GM18867 (cell line): ENCODE measurements at regions not wholly inside any gene's neighbourhood (a gene's known extent, or its start where the extent isn't known, plus 50 kb on each side); places are given as distances from the start of the nearest gene placed in this dataset.
"Not testable (repeated sequence)": the region's sequence is repeated elsewhere in the genome, so short reads cannot be mapped to it uniquely, and the experiment has no call there.

Experiments
- ATAC-seq: cut with Tn5 transposase; IDR thresholded peaks from one replicate; pipeline ENCODE4 v1.9.1; 2021; ENCODE audit warnings: mild to moderate bottlenecking, moderate library complexity; ENCODE audit not compliant: unreplicated experiment

- ATAC-seq, result no peak
These were observed 83.2 kb upstream of the BRD7 start for GRCh38 chr16:50451951-50452508.

DNA sequence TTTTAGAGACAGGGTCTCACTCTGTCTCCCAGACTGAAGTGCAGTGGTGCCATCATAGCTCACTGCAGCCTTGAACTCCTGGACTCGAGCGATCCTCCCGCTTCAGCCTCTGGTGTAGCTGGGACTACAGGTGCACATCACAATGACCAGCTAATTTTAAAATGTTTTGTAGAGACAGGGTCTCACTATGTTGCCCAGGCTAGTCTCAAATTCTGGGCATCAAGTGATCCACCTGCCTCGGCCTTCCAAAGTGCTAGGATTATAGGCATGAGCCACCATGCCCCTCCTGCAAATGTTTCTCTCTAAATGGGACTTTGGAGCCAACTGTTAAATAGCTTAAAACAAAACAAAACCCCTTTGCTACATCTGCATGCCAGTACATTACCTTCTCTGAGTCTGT, 82.2 kb upstream of the BRD7 start:
- no peak for ATAC-seq

DNA sequence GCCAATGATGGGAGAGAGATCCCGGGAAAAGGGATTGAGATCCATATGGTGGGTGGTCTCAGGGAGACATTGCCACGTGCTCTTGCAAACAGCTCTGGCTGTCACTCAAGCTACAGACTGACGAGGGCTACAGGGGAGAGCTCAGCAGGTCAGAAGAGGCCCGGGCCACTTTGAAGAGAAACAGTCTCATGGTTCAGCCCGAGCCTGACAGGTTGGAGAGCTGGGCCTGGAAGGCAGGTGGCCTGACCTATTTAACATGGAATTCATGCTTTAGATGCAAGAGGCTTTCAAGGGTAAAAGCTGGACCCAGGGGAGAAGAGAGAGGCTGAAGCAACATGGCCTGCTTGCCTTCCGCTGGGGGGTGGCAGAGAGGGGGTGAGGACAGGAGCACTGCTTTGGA, 81.0 kb upstream of the BRD7 start:
- no peak for ATAC-seq

GRCh38 chr16:50448981-50449380, 80.2 kb upstream of the BRD7 start:
- no peak for ATAC-seq

DNA sequence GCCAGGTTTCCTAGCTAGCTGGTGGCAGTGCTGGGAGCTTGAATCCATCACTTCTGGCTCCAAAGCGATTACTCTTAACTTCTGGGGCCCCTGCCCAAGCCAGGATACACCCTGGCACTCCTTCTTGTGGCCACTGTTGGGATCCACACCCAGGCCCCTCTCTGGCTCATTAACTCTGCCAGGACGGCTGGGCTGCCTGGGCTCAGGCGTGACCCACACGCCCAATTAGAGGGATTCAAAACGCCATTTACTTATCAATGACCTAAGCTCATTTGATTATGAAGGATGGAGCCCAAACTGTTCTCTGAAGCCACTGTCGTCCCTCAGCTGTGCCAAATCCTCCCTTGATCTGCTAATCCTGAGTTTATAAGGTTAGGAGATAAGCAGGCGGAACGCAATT, 79.7 kb upstream of the BRD7 start:
- ATAC-seq, result no peak

DNA sequence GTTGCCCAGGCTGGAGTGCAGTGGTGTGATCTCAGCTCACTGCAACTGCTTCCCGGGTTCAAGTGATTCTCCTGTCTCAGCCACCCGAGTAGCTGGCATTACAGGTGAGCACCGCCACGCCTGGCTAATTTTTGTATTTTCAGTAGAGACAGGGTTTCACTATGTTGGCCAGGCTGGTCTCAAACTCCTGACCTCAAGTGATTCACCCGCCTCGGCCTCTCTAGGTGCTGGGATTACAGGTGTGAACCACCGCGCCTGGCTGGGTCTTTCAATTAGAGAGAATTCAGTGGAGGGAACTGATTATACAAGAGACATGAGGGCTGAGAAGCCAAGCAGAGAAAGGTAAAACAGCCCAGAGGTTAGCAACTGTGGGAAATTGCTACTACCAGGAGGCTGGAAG, 78.6 kb upstream of the BRD7 start:
- not testable (repeated sequence) for ATAC-seq

DNA sequence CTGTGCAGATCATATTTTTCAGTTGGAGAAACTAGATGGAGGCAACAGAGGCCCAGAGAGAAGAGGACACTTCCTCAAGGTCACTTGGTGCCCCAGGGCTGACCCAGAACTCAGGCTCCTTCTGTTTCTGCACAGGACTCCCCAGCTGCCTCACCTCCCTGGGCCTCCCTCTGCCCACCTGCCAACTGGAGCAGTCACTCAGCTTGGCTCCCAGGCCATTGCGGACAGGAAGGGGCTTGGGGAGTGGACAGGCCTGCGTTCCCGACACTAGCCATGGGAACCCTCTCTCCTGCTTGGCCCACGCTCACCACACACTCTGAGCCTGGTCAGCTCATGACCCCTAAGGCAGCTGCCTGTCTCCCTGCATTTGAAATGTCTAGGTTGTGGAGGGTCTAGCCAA, 78.1 kb upstream of the BRD7 start:
- no peak for ATAC-seq

- no peak for ATAC-seq
These were observed 77.1 kb upstream of the BRD7 start for GRCh38 chr16:50445621-50446555.

DNA sequence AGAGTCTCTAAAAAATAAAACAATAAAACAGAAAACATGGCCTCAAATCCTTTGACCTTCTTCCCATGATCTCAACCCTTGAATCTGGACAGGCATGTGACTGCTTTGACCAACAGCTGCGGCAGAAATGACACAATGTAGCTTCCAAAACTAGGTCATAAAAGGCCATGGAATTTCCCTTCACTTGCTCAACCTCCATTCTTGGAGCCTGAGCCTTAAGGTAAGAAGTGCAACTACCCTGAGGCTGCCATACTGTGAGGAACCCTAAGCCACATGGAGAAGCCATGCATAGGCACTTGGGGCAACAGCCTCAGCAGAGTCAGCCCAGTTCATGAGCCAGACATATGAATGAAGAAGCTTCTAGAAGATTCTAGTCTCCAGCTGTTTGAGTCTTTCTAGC, 75.7 kb upstream of the BRD7 start:
- ATAC-seq, result no peak

DNA sequence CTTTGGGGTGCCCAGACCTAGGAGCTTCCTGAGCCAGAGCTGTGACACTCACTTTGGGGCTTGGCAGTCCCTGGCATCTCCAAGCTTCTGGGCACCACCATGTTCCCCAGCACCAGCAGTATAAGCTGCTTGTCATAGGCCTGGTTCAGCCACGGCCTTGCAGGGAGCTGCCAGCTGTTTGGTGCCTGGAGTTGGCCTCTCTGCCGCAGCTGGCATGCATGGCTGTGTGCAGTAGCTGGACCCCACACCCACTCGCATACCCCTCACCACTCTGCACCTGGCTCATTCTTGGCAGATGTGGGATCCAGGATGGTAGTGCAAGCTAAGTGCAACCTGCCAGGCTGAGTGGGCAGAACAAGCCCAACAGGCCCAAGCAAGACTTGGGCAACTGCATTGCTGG, 73.4 kb upstream of the BRD7 start:
- ATAC-seq, result no peak

DNA sequence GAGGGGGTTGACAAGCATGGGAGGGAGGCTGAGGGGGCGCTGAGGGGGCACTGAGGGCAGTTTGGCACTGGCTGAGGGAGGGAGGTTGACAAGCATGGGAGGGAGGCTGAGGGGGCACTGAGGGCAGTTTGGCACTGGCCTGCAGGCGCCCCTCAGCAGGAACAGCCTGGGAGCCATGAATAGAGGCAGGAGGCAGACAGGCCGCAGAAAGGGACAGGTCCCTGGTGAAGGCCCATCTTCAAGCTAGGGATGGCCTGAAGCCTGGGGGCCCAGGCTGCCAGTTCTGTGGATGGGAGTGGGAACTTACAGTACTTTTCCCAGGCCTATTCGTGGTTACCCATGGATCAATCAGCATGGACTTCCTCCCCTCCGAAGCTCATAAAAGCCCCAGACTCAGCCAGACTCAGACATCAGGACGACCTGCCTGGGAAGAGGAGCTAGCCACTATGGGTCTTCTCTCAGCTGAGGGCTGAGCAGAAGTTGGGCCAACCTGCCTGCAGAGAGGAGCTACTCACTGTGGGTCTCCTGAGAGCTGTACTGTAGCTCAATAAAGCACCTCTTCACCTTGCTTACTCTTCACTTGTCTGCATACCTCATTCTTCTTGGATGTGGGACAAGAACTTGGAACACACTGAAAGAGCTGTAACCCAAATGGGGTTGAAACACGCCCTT, 72.8 kb upstream of the BRD7 start:
- no peak for ATAC-seq

- ATAC-seq, result no peak
These were observed 72.2 kb upstream of the BRD7 start for GRCh38 chr16:50440991-50441390.

DNA sequence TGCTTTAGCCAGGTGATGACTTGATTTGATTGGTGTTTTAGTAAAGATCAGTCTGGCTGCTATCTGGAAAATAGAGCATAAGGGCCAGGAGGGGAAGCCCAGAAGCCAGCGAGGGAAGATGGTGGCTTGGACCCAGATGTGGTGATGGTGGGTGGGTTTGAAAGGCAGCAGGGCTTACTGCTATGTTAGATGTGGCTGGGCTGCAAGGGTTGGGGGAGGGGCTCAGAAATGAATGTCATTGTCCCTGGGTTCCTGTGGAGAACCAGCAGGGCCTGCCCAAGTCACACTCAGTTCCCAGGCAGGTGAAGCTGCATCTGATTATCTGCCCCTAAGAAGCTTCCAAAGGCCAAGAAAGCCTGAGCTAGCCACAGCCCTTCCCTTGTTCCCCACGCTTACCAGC, 71.7 kb upstream of the BRD7 start:
- ATAC-seq, result no peak

DNA sequence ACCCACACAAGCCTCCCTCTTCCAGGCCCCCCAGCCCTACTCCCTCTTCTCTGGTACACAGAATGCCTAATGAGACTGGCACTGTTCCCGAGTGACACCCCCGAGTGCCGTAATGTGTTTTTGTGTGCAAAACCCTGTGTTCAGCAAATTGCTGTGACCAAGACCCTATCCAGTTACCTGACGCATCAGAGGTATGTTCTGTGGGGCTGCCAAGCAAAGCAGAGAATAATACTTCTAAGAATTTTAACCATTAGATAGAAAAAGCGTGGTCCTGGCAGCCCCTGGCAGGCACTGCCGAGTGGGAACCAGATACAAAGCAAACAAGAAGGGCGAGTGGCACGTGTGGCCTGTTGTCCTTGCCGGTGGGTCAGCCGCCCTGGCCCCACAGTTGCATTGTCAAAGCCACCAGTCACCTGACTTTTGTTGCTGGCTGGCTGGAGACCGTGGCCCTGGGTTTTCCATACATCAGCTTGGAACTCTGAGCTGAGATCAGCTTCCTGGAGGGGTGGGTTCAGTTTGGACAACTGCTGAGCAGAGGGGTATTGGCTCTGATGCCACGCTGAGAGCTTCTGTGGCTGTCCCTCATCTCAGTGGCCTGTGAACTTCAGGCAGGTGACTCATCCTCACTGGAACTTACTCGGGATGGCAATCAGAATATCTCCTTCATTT, 69.1 kb upstream of the BRD7 start:
- ATAC-seq, result no peak

DNA sequence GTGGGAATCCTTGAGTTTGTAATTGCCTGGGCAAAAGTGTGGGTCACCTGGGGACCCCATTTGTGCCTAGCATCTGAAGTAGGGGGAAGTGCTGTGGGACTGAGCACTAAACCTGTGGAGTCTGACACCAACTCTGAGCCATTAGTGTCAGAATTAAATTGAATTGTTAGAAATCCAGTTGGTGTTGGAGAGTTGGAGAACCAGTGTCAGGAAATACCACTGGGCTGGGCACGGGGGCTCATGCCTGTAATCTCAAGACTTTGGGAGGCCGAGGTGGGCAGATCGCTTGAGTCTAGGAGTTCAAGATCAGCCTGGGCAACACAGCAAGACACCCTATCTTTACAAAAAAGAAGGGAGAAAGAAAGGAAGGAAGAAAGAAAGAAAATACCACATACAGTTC, 67.5 kb upstream of the BRD7 start:
- ATAC-seq, result no peak

DNA sequence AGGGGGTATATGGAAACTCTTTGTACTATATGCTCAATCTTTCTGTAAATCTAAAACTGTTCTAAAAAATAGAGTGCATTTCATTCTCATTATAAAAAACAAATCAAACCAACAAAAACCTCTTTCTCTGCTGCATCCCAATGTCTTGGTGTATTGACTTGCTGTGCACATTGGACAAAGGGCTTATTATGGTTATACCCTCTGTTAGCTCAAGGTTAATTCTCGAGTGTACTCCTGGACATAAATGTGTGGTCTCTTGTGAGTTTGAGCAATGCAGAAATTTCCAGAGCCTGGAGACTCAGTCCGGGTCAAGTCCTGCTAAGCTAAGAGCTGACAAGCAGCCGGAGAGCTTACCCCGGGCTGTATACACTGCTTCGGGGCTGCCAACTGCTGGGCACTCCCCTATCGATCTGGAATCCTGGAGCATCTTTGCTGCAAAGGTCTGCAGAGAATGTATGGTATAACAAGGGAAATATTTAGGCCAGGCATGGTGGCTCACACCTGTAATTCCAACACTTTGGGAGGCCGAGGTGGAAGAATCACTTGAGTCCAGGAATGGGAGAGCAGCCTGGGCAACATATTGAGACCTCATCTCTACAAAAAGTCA, 66.2 kb upstream of the BRD7 start:
- no peak for ATAC-seq

DNA sequence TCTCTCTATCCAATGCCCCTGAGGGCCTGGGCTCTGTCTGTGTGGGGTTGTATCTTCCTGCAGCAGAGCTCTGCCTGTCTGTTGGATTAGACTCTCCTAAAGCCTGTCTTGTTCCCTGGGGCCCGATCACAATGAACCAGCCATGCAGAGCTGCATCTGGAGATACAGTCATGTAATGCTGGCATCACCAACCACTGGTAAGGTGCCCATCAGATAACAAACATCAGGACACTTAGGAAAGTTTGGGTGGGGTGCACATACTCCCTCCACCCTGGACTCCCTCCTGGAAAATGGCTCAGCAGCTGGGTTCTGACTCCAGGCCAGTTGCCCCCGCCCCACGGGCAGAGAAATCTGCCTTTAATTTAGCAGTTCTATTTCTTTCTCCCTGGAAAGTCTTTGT, 61.3 kb upstream of the BRD7 start:
- ATAC-seq, result no peak

DNA sequence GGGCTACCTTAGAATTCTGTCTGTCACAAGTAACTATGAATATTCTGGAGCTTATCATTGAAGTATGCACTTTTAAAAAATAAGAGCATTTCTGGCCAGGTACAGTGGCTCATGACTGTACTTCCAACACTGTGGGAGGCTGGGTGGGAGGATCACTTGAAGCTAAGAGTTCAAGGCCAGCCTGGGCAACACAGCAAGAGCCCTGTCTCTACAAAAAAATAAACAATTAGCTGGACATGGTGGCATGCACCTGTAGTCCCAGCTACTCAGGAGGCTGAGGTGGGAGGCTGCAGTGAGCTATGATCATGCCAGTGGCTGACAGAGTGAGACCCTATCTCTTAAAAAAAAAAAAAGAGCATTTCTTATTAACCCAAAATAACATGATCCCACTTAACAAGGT, 60.0 kb upstream of the BRD7 start:
- ATAC-seq, result no peak

DNA sequence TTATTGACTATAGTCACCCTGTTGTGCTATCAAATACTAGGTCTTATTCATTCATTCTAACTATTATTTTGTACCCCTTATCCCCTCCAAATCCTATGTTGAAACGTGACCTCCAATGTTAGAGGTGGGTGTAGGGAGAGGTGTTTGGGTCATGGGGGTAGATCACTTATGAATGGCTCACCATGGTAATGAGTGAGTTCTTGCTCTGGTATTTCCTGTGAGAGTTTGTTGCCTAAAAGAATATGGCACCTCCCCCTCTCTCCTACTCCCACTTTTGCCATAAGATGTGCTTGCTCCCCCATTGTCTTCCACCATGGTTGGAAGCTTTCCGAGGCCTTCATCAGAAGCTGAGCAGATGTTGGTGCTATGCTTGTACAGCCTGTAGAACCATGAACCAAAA, 59.3 kb upstream of the BRD7 start:
- ATAC-seq, result no peak

DNA sequence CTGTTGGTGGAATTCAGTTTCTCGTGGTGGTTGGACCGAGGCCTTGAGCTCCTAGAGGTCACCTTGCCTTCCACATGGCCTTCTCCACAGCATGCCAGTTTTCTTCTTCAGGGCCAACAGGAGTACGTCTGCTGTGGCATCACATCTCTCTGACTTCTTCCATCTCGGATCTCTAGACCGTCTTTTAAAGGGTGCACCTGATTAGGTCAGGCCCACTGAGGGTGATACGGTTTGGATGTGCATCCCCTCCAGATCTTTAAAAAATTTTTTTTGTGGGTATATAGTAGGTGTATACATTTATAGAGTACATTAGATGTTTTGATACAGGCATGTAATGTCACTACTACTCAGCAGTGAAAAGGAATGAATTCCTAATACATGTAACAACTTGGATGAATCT, 58.3 kb upstream of the BRD7 start:
- no peak for ATAC-seq

DNA sequence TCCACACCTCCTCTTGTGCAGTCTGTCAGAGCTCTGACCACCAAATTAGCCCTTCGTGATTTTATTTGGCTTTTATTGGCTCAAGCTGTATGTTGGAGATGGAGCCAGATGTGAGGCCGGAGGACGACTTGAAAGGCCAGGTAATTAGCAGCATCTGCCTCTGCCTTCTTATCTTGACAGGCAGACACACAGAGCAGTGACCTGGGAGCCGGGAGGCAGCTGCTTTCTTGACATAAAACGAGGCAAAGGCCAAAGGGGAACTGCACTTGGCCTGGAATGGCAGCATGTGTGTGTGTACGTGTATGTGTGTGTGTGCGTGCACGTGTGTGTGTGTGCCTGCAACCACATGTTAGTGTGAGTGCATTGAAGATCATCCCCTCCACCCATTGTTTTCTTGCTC, 56.9 kb upstream of the BRD7 start:
- ATAC-seq, result no peak
